HEK293 (cell line): ENCODE measurements at regions not wholly inside any gene's neighbourhood (a gene's known extent, or its start where the extent isn't known, plus 50 kb on each side); places are given as distances from the start of the nearest gene placed in this dataset.

Source experiments
- CTCF ChIA-PET: fragments of 350-600 bp; formaldehyde crosslinking; extraction: SDS; loops from one replicate; lab custom pipeline; 2021; ENCODE audit warnings: antibody characterized with exemption; lab: Yijun Ruan, JAX
- POLR2A ChIA-PET: fragments of 300-600 bp; formaldehyde crosslinking; extraction: SDS; loops from one replicate; lab custom pipeline; 2020; ENCODE audit warnings: antibody characterized with exemption, inconsistent platforms; lab: Yijun Ruan, JAX
- H3K27ac ChIP-seq: fragments of 200-500 bp; sonication (Bioruptor generic); 2 replicates; pipeline ENCODE4 v1.5.1; 2014; ENCODE audit warnings: low read depth, low read length, control low read depth, inconsistent platforms; ENCODE audit errors: extremely low read depth
- H3K36me3 ChIP-seq, 2 experiments: fragments of 200-500 bp in 1 of 2; sonication (Bioruptor generic) in 1 of 2; 1 replicate in 1 of 2; 2 replicates in 1 of 2; pipeline ENCODE4 v1.5.1; 2014 to 2017; ENCODE audit warnings: inconsistent platforms in 2 of 2, low read length in 2 of 2; ENCODE audit not compliant: control insufficient read depth in 2 of 2, insufficient read depth in 1 of 2
- H3K4me1 ChIP-seq: fragments of 200-500 bp; sonication (Bioruptor generic); 2 replicates; pipeline ENCODE4 v1.5.1; 2014; ENCODE audit warnings: mild to moderate bottlenecking, low read length, inconsistent platforms; ENCODE audit not compliant: control insufficient read depth, insufficient read depth
- H3K4me3 ChIP-seq: 2 replicates; pipeline ENCODE4 v1.5.1; 2011; ENCODE audit warnings: low read depth, mild to moderate bottlenecking, control low read depth, low read length, moderate library complexity
- H3K9me3 ChIP-seq: fragments of 200-500 bp; sonication (Bioruptor generic); 2 replicates; pipeline ENCODE4 v1.5.1; 2014; ENCODE audit warnings: low read depth, low read length, inconsistent platforms; ENCODE audit not compliant: control insufficient read depth, insufficient read depth
- KLF16 ChIP-seq: fragments of 450-650 bp; formaldehyde crosslinking; IDR thresholded peaks from 2 replicates; pipeline ENCODE4 v1.5.1; 2017; ENCODE audit warnings: missing biosample characterization, missing genetic modification characterization
- REPIN1 ChIP-seq: fragments of 450-650 bp; formaldehyde crosslinking; IDR thresholded peaks from 2 replicates; pipeline ENCODE4 v1.5.1; 2017; ENCODE audit warnings: missing biosample characterization, missing genetic modification characterization, low read depth
- SETDB1 ChIP-seq: IDR thresholded peaks from one replicate; pipeline ENCODE4 v1.6.1; 2017; ENCODE audit warnings: mild to moderate bottlenecking, low read length, moderate library complexity, mixed read lengths; ENCODE audit not compliant: insufficient read length
- TRIM28 ChIP-seq: IDR thresholded peaks from 2 replicates; pipeline ENCODE4 v1.6.1; 2011; ENCODE audit warnings: low read length, control low read depth, borderline replicate concordance
- ZBTB26 ChIP-seq: fragments of 450-650 bp; formaldehyde crosslinking; optimal IDR thresholded peaks from 2 replicates; pipeline ENCODE3; 2016; ENCODE audit warnings: missing biosample characterization, mild to moderate bottlenecking, missing genetic modification characterization
- ZNF114 ChIP-seq: fragments of 450-650 bp; formaldehyde crosslinking; IDR thresholded peaks from 2 replicates; pipeline ENCODE4 v1.5.0; 2017; ENCODE audit warnings: missing biosample characterization, missing genetic modification characterization
- ZNF155 ChIP-seq: fragments of 450-650 bp; formaldehyde crosslinking; IDR thresholded peaks from 2 replicates; pipeline ENCODE4 v1.5.1; 2016; ENCODE audit warnings: missing biosample characterization, missing genetic modification characterization
- ZNF2 ChIP-seq: fragments of 450-650 bp; formaldehyde crosslinking; IDR thresholded peaks from 2 replicates; pipeline ENCODE4 v1.5.1; 2016; ENCODE audit warnings: missing biosample characterization, missing genetic modification characterization
- ZNF211 ChIP-seq: fragments of 450-650 bp; formaldehyde crosslinking; IDR thresholded peaks from 2 replicates; pipeline ENCODE4 v1.5.1; 2016; ENCODE audit warnings: low read depth, missing biosample characterization, missing genetic modification characterization
- ZNF221 ChIP-seq: fragments of 450-650 bp; formaldehyde crosslinking; IDR thresholded peaks from 2 replicates; pipeline ENCODE4 v1.5.1; 2017; ENCODE audit warnings: missing biosample characterization, missing genetic modification characterization, borderline replicate concordance
- ZNF223 ChIP-seq: fragments of 450-650 bp; formaldehyde crosslinking; IDR thresholded peaks from 2 replicates; pipeline ENCODE4 v1.5.1; 2016; ENCODE audit warnings: missing biosample characterization, missing genetic modification characterization
- ZNF23 ChIP-seq: fragments of 450-650 bp; formaldehyde crosslinking; IDR thresholded peaks from 2 replicates; pipeline ENCODE4 v1.5.1; 2016; ENCODE audit warnings: missing biosample characterization, missing genetic modification characterization, borderline replicate concordance
- ZNF311 ChIP-seq: fragments of 450-650 bp; formaldehyde crosslinking; IDR thresholded peaks from 2 replicates; pipeline ENCODE4 v1.5.1; 2017; ENCODE audit warnings: missing biosample characterization, missing genetic modification characterization, borderline replicate concordance
- ZNF433 ChIP-seq: fragments of 450-650 bp; formaldehyde crosslinking; IDR thresholded peaks from 2 replicates; pipeline ENCODE4 v1.5.1; 2016; ENCODE audit warnings: missing biosample characterization, missing genetic modification characterization, low read depth
- ZNF560 ChIP-seq: fragments of 450-650 bp; formaldehyde crosslinking; IDR thresholded peaks from 2 replicates; pipeline ENCODE4 v1.5.1; 2017; ENCODE audit warnings: missing biosample characterization, missing genetic modification characterization, borderline replicate concordance
- ZNF621 ChIP-seq: fragments of 450-650 bp; formaldehyde crosslinking; IDR thresholded peaks from 2 replicates; pipeline ENCODE4 v1.5.1; 2017; ENCODE audit warnings: missing biosample characterization, missing genetic modification characterization
- ZNF623 ChIP-seq: fragments of 450-650 bp; formaldehyde crosslinking; IDR thresholded peaks from 2 replicates; pipeline ENCODE4 v1.5.1; 2016; ENCODE audit warnings: missing biosample characterization, missing genetic modification characterization
- ZNF626 ChIP-seq: fragments of 450-650 bp; sonication (Bioruptor Pico); formaldehyde crosslinking; IDR thresholded peaks from 2 replicates; pipeline ENCODE4 v1.5.1; 2018; ENCODE audit warnings: missing biosample characterization, missing genetic modification characterization, inconsistent platforms
- ZNF639 ChIP-seq: fragments of 450-650 bp; formaldehyde crosslinking; IDR thresholded peaks from 2 replicates; pipeline ENCODE4 v1.5.1; 2016; ENCODE audit warnings: missing biosample characterization, missing genetic modification characterization
- ZNF664 ChIP-seq: fragments of 450-650 bp; formaldehyde crosslinking; IDR thresholded peaks from 2 replicates; pipeline ENCODE4 v1.5.1; 2016; ENCODE audit warnings: missing biosample characterization, missing genetic modification characterization
- ZNF692 ChIP-seq: fragments of 450-650 bp; formaldehyde crosslinking; IDR thresholded peaks from 2 replicates; pipeline ENCODE4 v1.5.1; 2016; ENCODE audit warnings: missing biosample characterization, missing genetic modification characterization
- ZNF701 ChIP-seq: fragments of 450-650 bp; formaldehyde crosslinking; IDR thresholded peaks from 2 replicates; pipeline ENCODE4 v1.5.1; 2016; ENCODE audit warnings: missing biosample characterization, missing genetic modification characterization
- ZNF707 ChIP-seq: fragments of 450-650 bp; formaldehyde crosslinking; IDR thresholded peaks from 2 replicates; pipeline ENCODE4 v1.5.1; 2016; ENCODE audit warnings: missing biosample characterization, missing genetic modification characterization
- ZSCAN18 ChIP-seq: fragments of 450-650 bp; formaldehyde crosslinking; IDR thresholded peaks from 2 replicates; pipeline ENCODE4 v1.5.1; 2016; ENCODE audit warnings: missing biosample characterization, missing genetic modification characterization
- ZSCAN30 ChIP-seq: fragments of 450-650 bp; IDR thresholded peaks from 2 replicates; pipeline ENCODE4 v1.5.1; 2018; ENCODE audit warnings: missing biosample characterization, mild to moderate bottlenecking, missing genetic modification characterization, moderate library complexity
- ZSCAN5A ChIP-seq: fragments of 450-650 bp; formaldehyde crosslinking; IDR thresholded peaks from 2 replicates; pipeline ENCODE4 v1.5.1; 2016; ENCODE audit warnings: missing biosample characterization, missing genetic modification characterization

GRCh38 chr16:51461255-51461654, 310.2 kb upstream of the SALL1 start:
- ChIA-PET CTCF (no interaction called here), POLR2A (no interaction called here)
- Histone ChIP-seq H3K27ac (no peak overlapping the region), H3K36me3 (no peaks in the 10 kb centered on the region), H3K9me3 (no peaks in the 10 kb centered on the region), H3K4me3 (no peak overlapping the region), H3K4me1 (no peaks in the 10 kb centered on the region)
- TF ChIP-seq ZSCAN30: no peak

GRCh38 chr16:51458356-51459140, 307.5 kb upstream of the SALL1 start:
- H3K36me3 ChIP-seq: no peaks in the 10 kb centered on the region
- H3K9me3 ChIP-seq: no peaks in the 10 kb centered on the region
- H3K4me1 ChIP-seq: no peaks in the 10 kb centered on the region
- H3K27ac ChIP-seq: no peak overlapping the region
- ChIA-PET CTCF (no interaction called here), POLR2A (no interaction called here)
- no peak overlapping the region for H3K4me3 ChIP-seq
- no peak for TF ChIP-seq ZBTB26 (tag by site-specific recombination)
- TF ChIP-seq ZNF23: no peak
- TF ChIP-seq ZNF311 (tag by site-specific recombination): no peak
- no peak for TF ChIP-seq KLF16 (tag by site-specific recombination)
- no peak for TF ChIP-seq REPIN1 (tag by site-specific recombination)
- no peak for TF ChIP-seq ZNF114 (tag by site-specific recombination)
- TF ChIP-seq ZNF707 (tag by site-specific recombination): no peak
- TF ChIP-seq ZNF626: no peak
- TF ChIP-seq ZNF623 (tag by site-specific recombination): no peak
- TF ChIP-seq ZNF701 (tag by site-specific recombination): no peak
- no peak for TF ChIP-seq ZNF2 (tag by site-specific recombination)
- TF ChIP-seq ZSCAN18: no peak
- no peak for TF ChIP-seq ZNF621 (tag by site-specific recombination)
- TF ChIP-seq ZNF692 (tag by site-specific recombination): no peak
- no peak for TF ChIP-seq ZNF211 (tag by site-specific recombination)
- no peak for TF ChIP-seq ZNF664 (tag by site-specific recombination)
- no peak for TF ChIP-seq SETDB1
- TF ChIP-seq ZNF221 (tag by site-specific recombination): no peak

- no peaks in the 10 kb centered on the region for H3K36me3 ChIP-seq
- H3K4me3 ChIP-seq: no peak overlapping the region
- CTCF ChIA-PET: no interaction called here
- no peak overlapping the region for H3K27ac ChIP-seq
- H3K4me1 ChIP-seq: no peaks in the 10 kb centered on the region
- POLR2A ChIA-PET: no interaction called here
- H3K9me3 ChIP-seq: no peaks in the 10 kb centered on the region
- TF ChIP-seq ZNF155 (tag by site-specific recombination) (no peak), ZNF639 (tag by site-specific recombination) (no peak), ZNF433 (tag by site-specific recombination) (no peak), ZNF560 (tag by site-specific recombination) (no peak), ZNF223 (no peak), ZSCAN5A (tag by site-specific recombination) (no peak), TRIM28 (no peak)
These were observed 306.7 kb upstream of the SALL1 start for GRCh38 chr16:51457775-51458174.
